ENCODE measurements at regions not wholly inside any gene's neighbourhood (a gene's known extent, or its start where the extent isn't known, plus 50 kb on each side); places are given as distances from the start of the nearest gene placed in this dataset.

DNA sequence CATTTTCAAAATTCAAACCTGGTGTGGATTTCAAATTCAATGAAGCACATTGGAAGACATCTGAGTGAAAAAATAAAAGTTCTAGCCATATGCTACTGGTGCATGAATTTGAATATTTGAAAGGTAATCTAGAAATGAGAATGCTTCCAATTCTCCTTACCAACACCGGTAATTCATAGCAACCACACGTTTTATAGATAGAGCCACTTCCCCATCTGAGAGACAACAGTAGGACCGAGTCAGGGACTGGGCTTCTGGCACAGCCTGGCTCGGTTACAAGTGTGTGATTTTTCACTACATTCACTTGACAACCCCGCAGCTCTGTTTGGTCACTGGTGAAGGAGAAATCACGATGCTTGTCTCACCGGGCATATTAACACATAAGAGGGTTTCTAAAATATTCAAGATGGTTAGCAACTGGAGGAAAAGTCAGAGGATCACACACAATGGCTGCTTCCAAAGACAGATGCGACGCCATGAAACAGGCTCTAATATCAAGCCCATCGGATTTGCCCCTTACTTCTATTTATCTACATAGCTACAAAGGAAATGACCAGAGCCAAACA lies 86.5 kb upstream of the FOXN3 start:
- Mint-ChIP-seq H3K4me3 (ENCODE audit: low read depth) (no peak overlapping the region), H3K27me3 (peaks cover 4% of the 10 kb centered on the region), H3K4me1 (ENCODE audit: low read depth) (peaks cover 8% of the 10 kb centered on the region), H3K36me3 (ENCODE audit: insufficient read depth) (no peaks in the 10 kb centered on the region), H3K27ac (no peak overlapping the region), H3K9me3 (ENCODE audit: low read depth) (no peaks in the 10 kb centered on the region)
- TF ChIP-seq, protein P1, sequence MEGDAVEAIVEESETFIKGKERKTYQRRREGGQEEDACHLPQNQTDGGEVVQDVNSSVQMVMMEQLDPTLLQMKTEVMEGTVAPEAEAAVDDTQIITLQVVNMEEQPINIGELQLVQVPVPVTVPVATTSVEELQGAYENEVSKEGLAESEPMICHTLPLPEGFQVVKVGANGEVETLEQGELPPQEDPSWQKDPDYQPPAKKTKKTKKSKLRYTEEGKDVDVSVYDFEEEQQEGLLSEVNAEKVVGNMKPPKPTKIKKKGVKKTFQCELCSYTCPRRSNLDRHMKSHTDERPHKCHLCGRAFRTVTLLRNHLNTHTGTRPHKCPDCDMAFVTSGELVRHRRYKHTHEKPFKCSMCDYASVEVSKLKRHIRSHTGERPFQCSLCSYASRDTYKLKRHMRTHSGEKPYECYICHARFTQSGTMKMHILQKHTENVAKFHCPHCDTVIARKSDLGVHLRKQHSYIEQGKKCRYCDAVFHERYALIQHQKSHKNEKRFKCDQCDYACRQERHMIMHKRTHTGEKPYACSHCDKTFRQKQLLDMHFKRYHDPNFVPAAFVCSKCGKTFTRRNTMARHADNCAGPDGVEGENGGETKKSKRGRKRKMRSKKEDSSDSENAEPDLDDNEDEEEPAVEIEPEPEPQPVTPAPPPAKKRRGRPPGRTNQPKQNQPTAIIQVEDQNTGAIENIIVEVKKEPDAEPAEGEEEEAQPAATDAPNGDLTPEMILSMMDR (IDR thresholded peaks at IDR 0.05; ENCODE audit: unreplicated experiment) = no peak
- DNase-seq (ENCODE audit: low spot score, unreplicated experiment) = no peak

DNA sequence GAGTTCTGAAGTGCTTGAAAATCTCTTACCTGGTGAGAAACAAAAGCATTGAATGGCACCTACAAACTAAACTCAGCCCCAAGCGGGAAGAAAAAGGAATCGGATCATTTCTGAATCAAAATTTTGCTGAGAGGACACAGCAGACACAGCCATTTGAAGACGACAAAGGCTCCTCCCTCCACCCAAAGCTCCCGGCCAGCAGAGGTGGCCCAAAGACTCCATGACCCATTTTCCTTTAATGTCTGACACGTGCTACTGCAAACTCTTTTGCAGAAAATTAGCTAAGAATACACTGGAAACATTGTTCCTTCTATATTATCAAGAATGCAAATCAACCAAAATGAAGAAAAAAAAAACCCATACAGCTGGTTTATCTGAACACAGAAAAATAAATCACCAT lies 85.9 kb upstream of the FOXN3 start:
- no peak for DNase-seq (ENCODE audit: low spot score, unreplicated experiment)
- Mint-ChIP-seq H3K27me3 (peaks cover 4% of the 10 kb centered on the region), H3K4me3 (ENCODE audit: low read depth) (no peak overlapping the region), H3K9me3 (ENCODE audit: low read depth) (no peaks in the 10 kb centered on the region), H3K36me3 (ENCODE audit: insufficient read depth) (no peaks in the 10 kb centered on the region), H3K27ac (no peak overlapping the region), H3K4me1 (ENCODE audit: low read depth) (peaks cover 8% of the 10 kb centered on the region)
- TF ChIP-seq, protein P1 (IDR thresholded peaks at IDR 0.05; ENCODE audit: unreplicated experiment) = no peak

DNA sequence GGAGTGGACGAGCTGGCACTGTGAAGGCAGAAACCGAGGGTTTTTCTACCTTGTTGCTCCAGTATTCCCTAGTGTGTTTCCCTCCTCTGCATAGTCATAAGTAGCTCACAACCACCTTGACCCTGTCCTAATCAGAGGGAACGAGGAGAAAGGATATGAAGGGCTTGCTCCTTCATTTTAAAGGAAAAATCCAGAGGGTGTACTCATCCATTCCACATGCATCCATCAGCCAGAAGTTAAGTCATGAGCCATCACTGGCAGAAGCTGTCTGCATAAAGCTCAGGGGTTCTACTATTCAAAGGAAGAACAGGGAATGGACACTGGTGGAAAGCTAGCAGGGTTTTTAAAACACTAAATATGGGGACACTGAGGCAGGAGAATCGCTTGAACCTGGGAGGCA lies 84.3 kb upstream of the FOXN3 start:
- Mint-ChIP-seq H3K4me1 (ENCODE audit: low read depth) (no peaks in the 10 kb centered on the region), H3K9me3 (ENCODE audit: low read depth) (no peaks in the 10 kb centered on the region), H3K27ac (no peak overlapping the region), H3K27me3 (peaks cover 4% of the 10 kb centered on the region), H3K36me3 (ENCODE audit: insufficient read depth) (no peaks in the 10 kb centered on the region), H3K4me3 (ENCODE audit: low read depth) (no peak overlapping the region)
- TF ChIP-seq, protein P1 (IDR thresholded peaks at IDR 0.05; ENCODE audit: unreplicated experiment) = no peak
- DNase-seq (ENCODE audit: low spot score, unreplicated experiment) = no peak

DNA sequence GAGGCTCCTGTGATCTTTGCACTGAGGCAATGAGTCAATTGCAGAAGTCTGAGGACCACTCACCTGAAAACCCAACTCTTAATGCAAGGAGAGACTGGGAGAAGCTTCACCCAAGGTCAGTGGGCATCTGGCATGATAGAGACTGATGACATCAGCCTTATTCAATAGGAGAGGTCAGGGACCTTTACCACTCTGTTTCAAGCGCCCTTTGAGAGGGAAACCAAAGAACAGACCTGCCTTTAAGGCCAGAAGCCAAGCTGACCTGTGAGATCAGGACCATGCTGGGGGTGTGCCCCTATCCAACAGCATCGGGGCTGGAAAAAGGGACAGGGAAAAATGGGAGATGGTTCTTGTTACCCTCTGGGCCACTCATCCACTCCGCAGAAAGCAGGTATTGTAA lies 83.3 kb upstream of the FOXN3 start:
- DNase-seq (ENCODE audit: low spot score, unreplicated experiment) = no peak
- Mint-ChIP-seq H3K9me3 (ENCODE audit: low read depth) (no peaks in the 10 kb centered on the region), H3K4me3 (ENCODE audit: low read depth) (no peak overlapping the region), H3K27ac (no peak overlapping the region), H3K4me1 (ENCODE audit: low read depth) (no peaks in the 10 kb centered on the region), H3K36me3 (ENCODE audit: insufficient read depth) (no peaks in the 10 kb centered on the region), H3K27me3 (peaks cover 4% of the 10 kb centered on the region)
- TF ChIP-seq, protein P1 (IDR thresholded peaks at IDR 0.05; ENCODE audit: unreplicated experiment) = no peak

DNA sequence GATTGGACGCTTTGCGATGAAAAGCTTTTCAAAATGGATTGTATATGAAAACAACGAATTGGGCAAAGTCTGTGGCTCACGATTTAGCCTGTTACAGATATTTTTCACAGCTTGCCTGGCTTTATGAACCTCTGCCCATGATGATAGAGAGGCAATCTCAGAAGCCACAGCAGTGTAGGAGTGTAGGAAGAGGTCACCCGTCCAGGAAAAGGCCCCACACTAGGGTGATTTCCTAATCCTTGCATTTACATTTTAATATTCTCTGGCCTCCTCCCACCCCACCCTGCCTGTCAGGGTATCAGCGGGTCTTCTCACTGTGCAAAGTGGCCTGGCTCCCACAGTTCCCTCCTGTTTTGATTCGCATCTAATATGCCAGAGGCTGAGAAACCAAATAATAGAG lies 81.8 kb upstream of the FOXN3 start:
- Mint-ChIP-seq H3K9me3 (ENCODE audit: low read depth) (no peaks in the 10 kb centered on the region), H3K4me3 (ENCODE audit: low read depth) (no peak overlapping the region), H3K4me1 (ENCODE audit: low read depth) (no peaks in the 10 kb centered on the region), H3K36me3 (ENCODE audit: insufficient read depth) (no peaks in the 10 kb centered on the region), H3K27me3 (peaks cover 4% of the 10 kb centered on the region), H3K27ac (no peak overlapping the region)
- TF ChIP-seq, protein P1 (IDR thresholded peaks at IDR 0.05; ENCODE audit: unreplicated experiment) = no peak
- DNase-seq (ENCODE audit: low spot score, unreplicated experiment) = no peak
